T-cell (primary cell): ENCODE measurements at regions not wholly inside any gene's neighbourhood (a gene's known extent, or its start where the extent isn't known, plus 50 kb on each side); places are given as distances from the start of the nearest gene placed in this dataset.

Source experiments
- ATAC-seq, 4 experiments: fragments of 200-7000 bp in 3 of 4; fragments of 150-1000 bp in 1 of 4; cut with Tn5 transposase; replicated peaks in 1 of 4; 1 replicate in 3 of 4; 2 replicates in 1 of 4; pipeline ENCODE4 v1.10.0; 2021; ENCODE audit warnings: moderate library complexity in 3 of 4, mild to moderate bottlenecking in 2 of 4, moderate number of reproducible peaks in 1 of 4
- CTCF ChIA-PET, 2 donors: fragments of 300-600 bp; sonication (Branson Sonifier 250); formaldehyde crosslinking; loops; one replicate each; lab custom pipeline; 2022; ENCODE audit warnings: antibody characterized with exemption in 2 of 2; lab: Charles Lee
- POLR2A ChIA-PET, 2 donors: fragments of 300-600 bp; sonication (Branson Sonifier 250); formaldehyde crosslinking; loops; one replicate each; lab custom pipeline; 2022; ENCODE audit warnings: antibody characterized with exemption in 2 of 2; lab: Charles Lee
- DNase-seq, 35 experiments: peaks; one replicate each; pipeline versions ENCODE4 v3.0.0 to v3.0.0-alpha.2; 2013 to 2023
- H3K27ac ChIP-seq: one replicate; pipeline ENCODE4 v1.5.1; 2013; ENCODE audit warnings: low read length
- H3K27me3 ChIP-seq, 2 experiments: replicated peaks in 1 of 2; 1 replicate in 1 of 2; 2 replicates in 1 of 2; pipeline versions ENCODE4 v1.6.1 to v1.7.0; 2013; ENCODE audit warnings: low read length in 1 of 2, mixed read lengths in 1 of 2; ENCODE audit not compliant: control insufficient read depth in 2 of 2, insufficient read depth in 2 of 2; ENCODE audit errors: extremely low read depth in 1 of 2
- H3K36me3 ChIP-seq, 2 donors: 1 replicate in 1 of 2; 2 replicates in 1 of 2; pipeline versions ENCODE4 v1.6.1 to v1.7.0; 2013; ENCODE audit warnings: low read length in 1 of 2; ENCODE audit not compliant: control insufficient read depth in 2 of 2, insufficient read depth in 1 of 2; ENCODE audit errors: extremely low read depth in 1 of 2
- H3K4me1 ChIP-seq, 2 experiments: 1 replicate in 1 of 2; 2 replicates in 1 of 2; pipeline versions ENCODE4 v1.6.1 to v1.7.0; 2013; ENCODE audit warnings: low read length in 2 of 2, mixed read lengths in 1 of 2; ENCODE audit not compliant: insufficient read depth in 2 of 2, control insufficient read depth in 1 of 2; ENCODE audit errors: extremely low read depth in 1 of 2
- H3K4me3 ChIP-seq, 2 donors: 1 replicate in 1 of 2; 2 replicates in 1 of 2; pipeline versions ENCODE4 v1.5.1 to v1.7.0; 2013; ENCODE audit warnings: mild to moderate bottlenecking in 2 of 2, low read length in 1 of 2, moderate library complexity in 1 of 2; ENCODE audit not compliant: control insufficient read depth in 1 of 2; ENCODE audit errors: extremely low read depth in 1 of 2
- H3K9me3 ChIP-seq: 2 replicates; pipeline ENCODE4 v1.7.0; 2013
- H3K27ac Mint-ChIP-seq, 2 donors: one replicate each; pipeline ENCODE4 v1.8.0; 2020 to 2021; ENCODE audit warnings: mild to moderate bottlenecking in 2 of 2, mixed read lengths in 2 of 2
- H3K27me3 Mint-ChIP-seq, 2 donors: one replicate each; pipeline ENCODE4 v1.8.0; 2021 to 2022; ENCODE audit warnings: mixed read lengths in 2 of 2
- H3K36me3 Mint-ChIP-seq: one replicate; pipeline ENCODE4 v1.8.0; 2021; ENCODE audit warnings: mixed read lengths
- H3K4me1 Mint-ChIP-seq, 3 donors: one replicate each; pipeline ENCODE4 v1.8.0; 2020 to 2022; ENCODE audit warnings: mixed read lengths in 3 of 3, mild to moderate bottlenecking in 1 of 3
- H3K4me3 Mint-ChIP-seq, 3 donors: one replicate each; pipeline ENCODE4 v1.8.0; 2020 to 2022; ENCODE audit warnings: mild to moderate bottlenecking in 3 of 3, mixed read lengths in 3 of 3, moderate library complexity in 3 of 3
- H3K9me3 Mint-ChIP-seq, 3 donors: one replicate each; pipeline ENCODE4 v1.8.0; 2020 to 2022; ENCODE audit warnings: mixed read lengths in 3 of 3
- WGBS: methylation state at CpG from one replicate; pipeline ENCODE4 v1.1.5; 2013; ENCODE audit warnings: missing lambda C conversion rate; ENCODE audit not compliant: insufficient coverage; 5-methylcytosine and 5-hydroxymethylcytosine counted together

DNA sequence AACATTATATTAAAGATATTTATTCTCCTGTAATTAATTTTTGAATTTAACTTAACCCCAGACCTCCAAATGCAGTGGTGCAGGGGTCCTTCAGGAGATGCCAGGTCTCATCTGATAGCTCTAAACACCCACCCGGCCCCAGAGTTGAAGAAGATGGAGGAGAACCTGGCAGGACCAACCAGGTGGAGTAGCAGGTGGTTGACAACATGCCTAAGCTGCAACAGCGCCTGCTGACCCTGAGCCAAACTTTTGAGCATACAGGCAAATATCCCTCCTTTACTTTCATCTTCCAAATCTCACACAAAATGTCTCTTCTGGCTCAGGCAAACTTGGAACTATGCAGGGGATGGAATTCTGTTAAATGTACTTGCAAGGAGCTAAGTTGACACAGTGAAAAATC, 145.3 kb upstream of the TCF21 start:
- 29% methylated on average over 1 of the region's 2 CpGs for WGBS
- peaks cover 1 to 8% of the 10 kb centered on the region in 2 donors for H3K27me3 Mint-ChIP-seq
- no peak overlapping the region for H3K27ac Mint-ChIP-seq
- ATAC-seq (no peak), DNase-seq (no peak)
- no peaks in the 10 kb centered on the region for H3K9me3 Mint-ChIP-seq
- Histone ChIP-seq H3K36me3 (no peaks in the 10 kb centered on the region), H3K27me3 (no peaks in the 10 kb centered on the region), H3K4me3 (no peak overlapping the region), H3K4me1 (no peaks in the 10 kb centered on the region), H3K9me3 (no peaks in the 10 kb centered on the region), H3K27ac (no peak overlapping the region)
- no peak overlapping the region for H3K4me3 Mint-ChIP-seq
- CTCF ChIA-PET = interaction anchor here in 1 of 2 donors (0.7 kb wide), 1 partner anchor 22 kb away, joined by 3 read pairs; no protein-coding TSS in a partner anchor
- H3K4me1 Mint-ChIP-seq = no peaks in the 10 kb centered on the region
- no peaks in the 10 kb centered on the region for H3K36me3 Mint-ChIP-seq
- POLR2A ChIA-PET = no interaction called here

DNA sequence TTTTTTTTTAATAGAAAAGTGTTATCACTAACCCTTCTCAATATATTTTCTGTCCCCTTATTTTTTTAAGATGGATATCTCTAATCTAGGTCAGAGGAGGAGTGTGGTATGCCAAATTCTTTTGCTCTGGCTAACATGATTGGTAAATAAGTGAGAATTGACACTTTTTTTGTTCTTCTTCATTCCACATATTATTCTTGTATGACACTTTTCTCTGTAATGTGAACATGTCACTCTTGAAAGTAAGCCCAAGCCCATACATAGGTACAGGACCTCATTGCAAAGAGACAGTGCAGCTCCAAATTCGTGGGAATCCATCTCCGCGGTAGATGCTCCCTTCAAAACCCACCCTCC, 142.5 kb upstream of the TCF21 start:
- Mint-ChIP-seq H3K4me1 (no peaks in the 10 kb centered on the region), H3K4me3 (no peak overlapping the region), H3K27ac (no peak overlapping the region), H3K9me3 (no peaks in the 10 kb centered on the region), H3K27me3 (peaks cover 4 to 16% of the 10 kb centered on the region in 2 donors), H3K36me3 (no peaks in the 10 kb centered on the region)
- no peaks in the 10 kb centered on the region for H3K4me1 ChIP-seq
- no peak for ATAC-seq
- WGBS = no CpG with 5 or more reads among the region's 3 CpGs
- CTCF ChIA-PET = no interaction called here
- no peak overlapping the region for H3K4me3 ChIP-seq
- no peak for DNase-seq
- POLR2A ChIA-PET = no interaction called here
- no peaks in the 10 kb centered on the region for H3K9me3 ChIP-seq
- peaks cover 0 to 2% of the 10 kb centered on the region in 2 experiments for H3K27me3 ChIP-seq
- no peak overlapping the region for H3K27ac ChIP-seq
- H3K36me3 ChIP-seq = no peaks in the 10 kb centered on the region

DNA sequence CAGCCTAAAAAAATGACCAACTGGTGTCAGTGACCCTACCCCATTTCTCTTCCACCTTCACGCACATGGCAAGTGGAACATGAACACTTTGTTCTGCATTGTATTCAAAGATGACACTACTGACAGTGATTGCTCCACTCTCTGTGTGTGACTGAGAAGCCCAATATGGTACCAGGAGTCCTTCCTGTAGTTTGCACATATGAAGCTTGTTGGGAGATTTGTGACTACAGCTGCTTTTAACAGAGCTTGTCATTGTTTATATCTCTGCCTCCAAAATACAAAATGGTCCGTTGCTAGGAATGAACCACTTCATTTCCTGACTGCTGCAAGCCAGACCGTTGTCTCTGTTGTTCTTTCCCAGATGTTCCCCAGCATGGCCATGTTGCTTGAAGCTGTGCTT, 140.3 kb upstream of the TCF21 start:
- Mint-ChIP-seq H3K4me1 (no peaks in the 10 kb centered on the region), H3K36me3 (no peaks in the 10 kb centered on the region), H3K4me3 (no peak overlapping the region), H3K27ac (no peak overlapping the region), H3K9me3 (no peaks in the 10 kb centered on the region), H3K27me3 (peaks cover 4 to 16% of the 10 kb centered on the region in 2 donors)
- Histone ChIP-seq H3K27ac (no peak overlapping the region), H3K9me3 (no peaks in the 10 kb centered on the region), H3K27me3 (peaks cover 0 to 2% of the 10 kb centered on the region in 2 experiments), H3K4me3 (no peak overlapping the region), H3K4me1 (no peaks in the 10 kb centered on the region), H3K36me3 (no peaks in the 10 kb centered on the region)
- ChIA-PET POLR2A (interaction anchor here (0.6 to 0.7 kb wide), 2 partner anchors 28 to 355 kb away, joined by 4 read pairs; no protein-coding TSS in a partner anchor), CTCF (no interaction called here)
- WGBS = 67% methylated on average over 3 of the region's 3 CpGs
- DNase-seq (no peak), ATAC-seq (no peak)

DNA sequence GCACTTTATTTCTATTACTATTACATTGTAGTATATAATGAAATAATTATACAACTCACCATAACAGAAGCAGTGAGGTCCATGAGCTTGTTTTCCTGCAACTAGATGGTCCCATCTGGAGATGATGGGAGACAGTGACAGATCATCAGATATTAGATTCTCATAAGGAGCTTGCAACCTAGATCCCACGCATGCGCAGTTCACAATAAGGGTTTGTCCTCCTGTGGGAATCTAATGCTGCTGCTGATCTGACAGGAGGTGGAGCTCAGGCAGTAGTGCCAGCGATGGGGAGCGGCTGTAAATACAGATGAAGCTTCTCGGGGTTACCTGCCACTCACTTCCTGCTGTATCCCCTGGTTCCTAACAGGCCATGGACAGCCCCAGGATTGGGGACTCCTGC, 139.5 kb upstream of the TCF21 start:
- Mint-ChIP-seq H3K27ac (no peak overlapping the region), H3K9me3 (no peaks in the 10 kb centered on the region), H3K36me3 (no peaks in the 10 kb centered on the region), H3K27me3 (peaks cover 4 to 16% of the 10 kb centered on the region in 2 donors), H3K4me3 (no peak overlapping the region), H3K4me1 (no peaks in the 10 kb centered on the region)
- H3K27me3 ChIP-seq = peaks cover 0 to 2% of the 10 kb centered on the region in 2 experiments
- 95% methylated on average over 2 of the region's 5 CpGs for WGBS
- no peaks in the 10 kb centered on the region for H3K9me3 ChIP-seq
- H3K36me3 ChIP-seq = no peaks in the 10 kb centered on the region
- no peak for ATAC-seq
- ChIA-PET POLR2A (no interaction called here), CTCF (no interaction called here)
- no peak overlapping the region for H3K27ac ChIP-seq
- no peaks in the 10 kb centered on the region for H3K4me1 ChIP-seq
- H3K4me3 ChIP-seq = no peak overlapping the region
- DNase-seq = no peak

DNA sequence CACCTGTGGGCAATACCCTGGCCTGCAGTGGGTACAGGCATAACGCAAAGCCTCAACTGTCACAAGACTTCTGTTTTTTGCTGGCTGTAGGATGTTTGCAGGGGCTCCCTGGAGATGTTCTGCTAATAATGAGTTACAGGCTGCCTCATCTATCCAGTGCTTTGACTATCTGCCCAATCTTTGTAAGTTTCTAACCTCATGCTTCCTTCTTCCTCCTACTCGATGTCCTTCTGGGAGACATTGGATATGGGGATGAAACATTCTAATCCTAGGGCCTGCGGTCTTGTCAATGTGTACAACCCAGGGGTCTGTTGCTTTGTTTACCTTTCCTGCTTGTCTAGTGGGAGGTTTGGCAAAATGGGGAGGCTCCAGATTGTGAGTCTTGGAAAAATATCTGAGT, 136.8 kb upstream of the TCF21 start:
- Histone ChIP-seq H3K27me3 (peaks cover 0 to 2% of the 10 kb centered on the region in 2 experiments), H3K36me3 (no peaks in the 10 kb centered on the region), H3K4me1 (no peaks in the 10 kb centered on the region), H3K27ac (no peak overlapping the region), H3K4me3 (no peak overlapping the region), H3K9me3 (no peaks in the 10 kb centered on the region)
- Mint-ChIP-seq H3K4me1 (no peaks in the 10 kb centered on the region), H3K27me3 (peaks cover 7 to 16% of the 10 kb centered on the region in 2 donors), H3K4me3 (no peak overlapping the region), H3K9me3 (no peaks in the 10 kb centered on the region), H3K27ac (no peak overlapping the region), H3K36me3 (no peaks in the 10 kb centered on the region)
- ATAC-seq (no peak), DNase-seq (no peak)
- WGBS = no CpG with 5 or more reads among the region's 3 CpGs
- ChIA-PET CTCF (no interaction called here), POLR2A (no interaction called here)

DNA sequence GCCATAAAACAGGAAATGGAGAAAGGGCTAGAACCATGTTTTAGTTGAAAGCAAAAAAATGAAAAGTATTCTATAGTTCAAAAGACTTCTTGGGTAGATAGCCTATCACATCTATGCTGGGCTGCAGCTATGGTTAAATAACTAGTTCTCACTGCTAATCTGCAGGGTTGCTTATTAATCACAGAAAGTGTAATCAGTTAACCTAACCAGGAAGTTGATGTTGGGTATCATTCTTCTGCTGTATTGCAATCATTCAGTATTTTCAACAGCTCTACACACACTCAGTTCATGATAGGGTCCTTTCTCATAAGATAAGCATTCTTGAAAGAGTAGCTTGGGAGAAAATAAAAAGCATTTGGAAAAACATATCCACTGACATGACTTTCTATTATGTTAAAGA, 135.2 kb upstream of the TCF21 start:
- ChIA-PET CTCF (no interaction called here), POLR2A (no interaction called here)
- H3K36me3 Mint-ChIP-seq = no peaks in the 10 kb centered on the region
- no peak overlapping the region for H3K4me3 Mint-ChIP-seq
- ATAC-seq (no peak), DNase-seq (no peak)
- H3K27me3 ChIP-seq = peaks cover 0 to 2% of the 10 kb centered on the region in 2 experiments
- H3K4me3 ChIP-seq = no peak overlapping the region
- no peak overlapping the region for H3K27ac Mint-ChIP-seq
- H3K27me3 Mint-ChIP-seq = peaks cover 6 to 10% of the 10 kb centered on the region in 2 donors
- no peaks in the 10 kb centered on the region for H3K36me3 ChIP-seq
- no peaks in the 10 kb centered on the region for H3K4me1 ChIP-seq
- H3K27ac ChIP-seq = no peak overlapping the region
- no peaks in the 10 kb centered on the region for H3K9me3 Mint-ChIP-seq
- H3K4me1 Mint-ChIP-seq = no peaks in the 10 kb centered on the region
- no peaks in the 10 kb centered on the region for H3K9me3 ChIP-seq

DNA sequence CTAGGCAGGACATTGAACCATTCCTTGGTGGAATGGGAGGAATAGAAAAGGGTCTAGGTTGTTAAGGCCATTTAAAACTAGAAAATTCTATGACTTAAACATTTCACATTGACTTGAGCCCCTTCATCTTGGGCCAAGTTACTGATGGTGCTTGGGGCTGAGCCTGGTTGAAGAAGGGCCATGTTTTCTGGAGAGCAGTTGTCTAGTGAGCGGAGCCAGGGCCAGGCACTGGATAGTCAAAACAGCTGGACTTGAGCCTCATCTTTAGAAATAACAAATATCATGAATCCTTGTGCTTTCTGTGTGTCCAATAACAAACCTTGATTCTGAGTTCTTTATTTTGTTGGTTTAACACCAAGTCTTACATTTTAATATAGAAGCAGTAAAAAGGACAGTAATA, 134.6 kb upstream of the TCF21 start:
- Histone ChIP-seq H3K27me3 (peaks cover 0 to 2% of the 10 kb centered on the region in 2 experiments), H3K9me3 (no peaks in the 10 kb centered on the region), H3K4me1 (no peaks in the 10 kb centered on the region), H3K36me3 (no peaks in the 10 kb centered on the region), H3K27ac (no peak overlapping the region), H3K4me3 (no peak overlapping the region)
- ATAC-seq (no peak), DNase-seq (no peak)
- Mint-ChIP-seq H3K4me3 (no peak overlapping the region), H3K9me3 (no peaks in the 10 kb centered on the region), H3K4me1 (no peaks in the 10 kb centered on the region), H3K27me3 (peaks cover 3 to 7% of the 10 kb centered on the region in 2 donors), H3K36me3 (no peaks in the 10 kb centered on the region), H3K27ac (no peak overlapping the region)
- WGBS = no CpG with 5 or more reads among the region's 1 CpG
- ChIA-PET POLR2A (no interaction called here), CTCF (no interaction called here)
